AG08395 (cell line): ENCODE measurements at regions not wholly inside any gene's neighbourhood (a gene's known extent, or its start where the extent isn't known, plus 50 kb on each side); places are given as distances from the start of the nearest gene placed in this dataset.
"Not testable (repeated sequence)": the region's sequence is repeated elsewhere in the genome, so short reads cannot be mapped to it uniquely, and the experiment has no call there.

Experiments
- DNase-seq: peaks from one replicate; pipeline ENCODE4 v3.0.0; 2012; ENCODE audit warnings: mixed read lengths, low spot score

- DNase-seq, result no peak
These were observed 446.6 kb downstream of the KCNJ18 start for GRCh38 chr17:22138861-22139469.

GRCh38 chr17:22142091-22142490 lies 449.8 kb downstream of the KCNJ18 start:
- no peak for DNase-seq

GRCh38 chr17:22145605-22146178 lies 453.4 kb downstream of the KCNJ18 start:
- no peak for DNase-seq

- no peak for DNase-seq
These were observed 466.0 kb downstream of the KCNJ18 start for GRCh38 chr17:22158364-22158763.

- no peak for DNase-seq
These were observed 469.1 kb downstream of the KCNJ18 start for GRCh38 chr17:22161376-22161775.

- DNase-seq, result no peak
These were observed 479.3 kb downstream of the KCNJ18 start for GRCh38 chr17:22171631-22172030.

- DNase-seq, result no peak
These were observed 500.8 kb downstream of the KCNJ18 start for GRCh38 chr17:22193113-22193512.

GRCh38 chr17:22200187-22200586 lies 507.9 kb downstream of the KCNJ18 start:
- not testable (repeated sequence) for DNase-seq

- DNase-seq, result no peak
These were observed 510.4 kb downstream of the KCNJ18 start for GRCh38 chr17:22202702-22203101.

- DNase-seq, result no peak
These were observed 510.9 kb downstream of the KCNJ18 start for GRCh38 chr17:22203208-22203715.

GRCh38 chr17:22204076-22204475 lies 511.8 kb downstream of the KCNJ18 start:
- not testable (repeated sequence) for DNase-seq

- not testable (repeated sequence) for DNase-seq
These were observed 517.9 kb downstream of the KCNJ18 start for GRCh38 chr17:22210212-22210611.

- not testable (repeated sequence) for DNase-seq
These were observed 520.8 kb downstream of the KCNJ18 start for GRCh38 chr17:22213169-22213568.

GRCh38 chr17:22217135-22217534 lies 524.8 kb downstream of the KCNJ18 start:
- DNase-seq, result no peak

- no peak for DNase-seq
These were observed 529.0 kb downstream of the KCNJ18 start for GRCh38 chr17:22221344-22221743.

- not testable (repeated sequence) for DNase-seq
These were observed 534.2 kb downstream of the KCNJ18 start for GRCh38 chr17:22226477-22226876.

GRCh38 chr17:22226932-22227331 lies 534.6 kb downstream of the KCNJ18 start:
- not testable (repeated sequence) for DNase-seq

GRCh38 chr17:22227699-22228553 lies 535.6 kb downstream of the KCNJ18 start:
- not testable (repeated sequence) for DNase-seq

- not testable (repeated sequence) for DNase-seq
These were observed 537.5 kb downstream of the KCNJ18 start for GRCh38 chr17:22229821-22230220.

GRCh38 chr17:22233382-22233781 lies 541.1 kb downstream of the KCNJ18 start:
- DNase-seq, result no peak

GRCh38 chr17:22242472-22242871 lies 550.1 kb downstream of the KCNJ18 start:
- no peak for DNase-seq

- DNase-seq, result no peak
These were observed 559.2 kb downstream of the KCNJ18 start for GRCh38 chr17:22251498-22251897.

- DNase-seq, result no peak
These were observed 560.7 kb downstream of the KCNJ18 start for GRCh38 chr17:22253007-22253406.
